ENCODE measurements at regions not wholly inside any gene's neighbourhood (a gene's known extent, or its start where the extent isn't known, plus 50 kb on each side); places are given as distances from the start of the nearest gene placed in this dataset.
"Not testable (repeated sequence)": the region's sequence is repeated elsewhere in the genome, so short reads cannot be mapped to it uniquely, and the experiment has no call there.

- not testable (repeated sequence) for H3K4me2 ChIP-seq (ENCODE audit: insufficient read depth, insufficient read length, low read length); H2AK5ac ChIP-seq (ENCODE audit: insufficient read length, low read length); H3K79me2 ChIP-seq (ENCODE audit: insufficient read depth, low read length); H3K4me3 Mint-ChIP-seq; H3K4me1 ChIP-seq (ENCODE audit: insufficient read depth, low read length); H2AFZ ChIP-seq (ENCODE audit: low read length); H4K5ac ChIP-seq (ENCODE audit: insufficient read length, low read depth, low read length); H4K91ac ChIP-seq (ENCODE audit: insufficient read length, low read depth, low read length); H2BK20ac ChIP-seq (ENCODE audit: low read depth, low read length, poor library complexity, severe bottlenecking); H2BK15ac ChIP-seq (ENCODE audit: low read depth, low read length); H3K18ac ChIP-seq (ENCODE audit: insufficient read length, low read depth, low read length); H2BK5ac ChIP-seq (ENCODE audit: insufficient read length, low read length); H3K79me1 ChIP-seq (ENCODE audit: insufficient read depth, low read depth, low read length, poor library complexity, severe bottlenecking); H3K27ac Mint-ChIP-seq; H2BK12ac ChIP-seq (ENCODE audit: insufficient read length, low read depth, low read length); H3K27ac ChIP-seq (ENCODE audit: insufficient read length, low read depth, low read length); H3K4ac ChIP-seq (ENCODE audit: low read depth, low read length); H2BK120ac ChIP-seq (ENCODE audit: low read depth, low read length, poor library complexity, severe bottlenecking); H3K27me3 Mint-ChIP-seq (ENCODE audit: low read depth); H3K56ac ChIP-seq (ENCODE audit: insufficient read length, low read depth, low read length); H3K27me3 ChIP-seq (ENCODE audit: insufficient read depth, low read length); H4K20me1 ChIP-seq (ENCODE audit: control insufficient read depth, insufficient read depth, insufficient read length); DNase-seq; H3K23ac ChIP-seq (ENCODE audit: insufficient read length, low read depth, low read length); H3T11ph ChIP-seq (ENCODE audit: low read length); H3K9ac ChIP-seq (ENCODE audit: extremely low read depth, insufficient read length, low read length); H3K9me3 ChIP-seq (ENCODE audit: control insufficient read depth, low read depth, low read length); H3K14ac ChIP-seq (ENCODE audit: insufficient read depth, low read length); H4K8ac ChIP-seq (replicated peaks; ENCODE audit: insufficient read length, low read depth, low read length); H3K23me2 ChIP-seq (ENCODE audit: insufficient read length, low read depth, low read length, poor library complexity, severe bottlenecking)
- Mint-ChIP-seq H3K9me3 (peaks cover 22 to 30% of the 10 kb centered on the region in 2 experiments), H3K4me1 (peaks cover 5 to 23% of the 10 kb centered on the region in 2 experiments; a peak in 2 of 4 replicates), H3K36me3 (ENCODE audit: insufficient read depth in 1 of 3, low read depth in 3 of 3) (peaks cover 6 to 28% (median 26%) of the 10 kb centered on the region in 3 experiments)
- WGBS (ENCODE audit: extremely low coverage, insufficient read length, low lambda C conversion rate): no CpG with 5 or more reads among the region's 3 CpGs
Measured at GRCh38 chr14:29027441-29027840, 260.9 kb downstream of the FOXG1 start.

- H3K27ac Mint-ChIP-seq; H4K20me1 ChIP-seq (ENCODE audit: control insufficient read depth, insufficient read depth, insufficient read length); H2BK12ac ChIP-seq (ENCODE audit: insufficient read length, low read depth, low read length); H3K56ac ChIP-seq (ENCODE audit: insufficient read length, low read depth, low read length); H3K23me2 ChIP-seq (ENCODE audit: insufficient read length, low read depth, low read length, poor library complexity, severe bottlenecking); H3K4ac ChIP-seq (ENCODE audit: low read depth, low read length); H3K27me3 ChIP-seq (ENCODE audit: insufficient read depth, low read length); H3K79me2 ChIP-seq (ENCODE audit: insufficient read depth, low read length); H3T11ph ChIP-seq (ENCODE audit: low read length); H4K5ac ChIP-seq (ENCODE audit: insufficient read length, low read depth, low read length); H3K27ac ChIP-seq (ENCODE audit: insufficient read length, low read depth, low read length); H3K27me3 Mint-ChIP-seq (ENCODE audit: low read depth); H3K4me2 ChIP-seq (ENCODE audit: insufficient read depth, insufficient read length, low read length); H2BK20ac ChIP-seq (ENCODE audit: low read depth, low read length, poor library complexity, severe bottlenecking); H2AK5ac ChIP-seq (ENCODE audit: insufficient read length, low read length); H3K18ac ChIP-seq (ENCODE audit: insufficient read length, low read depth, low read length); H3K23ac ChIP-seq (ENCODE audit: insufficient read length, low read depth, low read length); DNase-seq; H3K79me1 ChIP-seq (ENCODE audit: insufficient read depth, low read depth, low read length, poor library complexity, severe bottlenecking); H3K9ac ChIP-seq (ENCODE audit: extremely low read depth, insufficient read length, low read length); H4K8ac ChIP-seq (replicated peaks; ENCODE audit: insufficient read length, low read depth, low read length); H2BK15ac ChIP-seq (ENCODE audit: low read depth, low read length); H3K4me3 Mint-ChIP-seq; H3K9me3 ChIP-seq (ENCODE audit: control insufficient read depth, low read depth, low read length); H2AFZ ChIP-seq (ENCODE audit: low read length); H4K91ac ChIP-seq (ENCODE audit: insufficient read length, low read depth, low read length); H2BK5ac ChIP-seq (ENCODE audit: insufficient read length, low read length); H3K4me1 ChIP-seq (ENCODE audit: insufficient read depth, low read length); H2BK120ac ChIP-seq (ENCODE audit: low read depth, low read length, poor library complexity, severe bottlenecking): not testable (repeated sequence)
- H3K14ac ChIP-seq (ENCODE audit: insufficient read depth, low read length): peak overlapping the region; percentile 19; the same call in 1 of the 2 replicates
- H3K4me1 Mint-ChIP-seq: peaks cover 5 to 23% of the 10 kb centered on the region in 2 experiments; a peak in 2 of 4 replicates
- H3K36me3 Mint-ChIP-seq (ENCODE audit: insufficient read depth in 1 of 3, low read depth in 3 of 3): peaks cover 6 to 28% (median 26%) of the 10 kb centered on the region in 3 experiments
- peaks cover 22 to 30% of the 10 kb centered on the region in 2 experiments for H3K9me3 Mint-ChIP-seq
- WGBS (ENCODE audit: extremely low coverage, insufficient read length, low lambda C conversion rate): no CpG with 5 or more reads among the region's 2 CpGs
Measured at GRCh38 chr14:29027941-29028705, 261.5 kb downstream of the FOXG1 start.

All from H9 (cell line).